DMS153 (cell line): ENCODE measurements at regions not wholly inside any gene's neighbourhood (a gene's known extent, or its start where the extent isn't known, plus 50 kb on each side); places are given as distances from the start of the nearest gene placed in this dataset.

ENCODE experiments used
- DNase-seq: peaks from one replicate; lab custom pipeline; 2025; lab: John Stamatoyannopoulos, UW

- DNase-seq, result no peak
Observed at GRCh38 chr9:85260275-85260845, 481.4 kb downstream of the AGTPBP1 start.

GRCh38 chr9:85258823-85259370 lies 482.9 kb downstream of the AGTPBP1 start:
- peak; percentile 70 for DNase-seq

- no peak for DNase-seq
Observed at GRCh38 chr9:85258236-85258635, 483.5 kb downstream of the AGTPBP1 start.

GRCh38 chr9:85249313-85249621 lies 492.5 kb downstream of the AGTPBP1 start:
- DNase-seq, result no peak

- DNase-seq, result no peak
Observed at GRCh38 chr9:85248514-85249312, 493.0 kb downstream of the AGTPBP1 start.

GRCh38 chr9:85246541-85246940 lies 495.2 kb downstream of the AGTPBP1 start:
- DNase-seq, result no peak

- DNase-seq, result no peak
Observed at GRCh38 chr9:85244856-85245255, 496.9 kb downstream of the AGTPBP1 start.

GRCh38 chr9:85243977-85244376 lies 497.8 kb downstream of the AGTPBP1 start:
- DNase-seq, result no peak

GRCh38 chr9:85237478-85237877 lies 504.3 kb downstream of the AGTPBP1 start:
- no peak for DNase-seq

GRCh38 chr9:85230081-85230480 lies 511.7 kb downstream of the AGTPBP1 start:
- DNase-seq, result no peak

GRCh38 chr9:85228111-85228855 lies 513.5 kb downstream of the AGTPBP1 start:
- no peak for DNase-seq

- no peak for DNase-seq
Observed at GRCh38 chr9:85225180-85225579, 516.6 kb downstream of the AGTPBP1 start.

GRCh38 chr9:85224729-85225128 lies 517.0 kb downstream of the AGTPBP1 start:
- no peak for DNase-seq

- DNase-seq, result no peak
Observed at GRCh38 chr9:85224301-85224700, 517.5 kb downstream of the AGTPBP1 start.

GRCh38 chr9:85223506-85224125 lies 518.1 kb downstream of the AGTPBP1 start:
- DNase-seq, result no peak

- DNase-seq, result no peak
Observed at GRCh38 chr9:85216601-85217000, 525.2 kb downstream of the AGTPBP1 start.

GRCh38 chr9:85215961-85216360 lies 525.8 kb downstream of the AGTPBP1 start:
- no peak for DNase-seq

- DNase-seq, result no peak
Observed at GRCh38 chr9:85215416-85215815, 526.3 kb downstream of the AGTPBP1 start.

GRCh38 chr9:85213650-85214607 lies 527.8 kb downstream of the AGTPBP1 start:
- no peak for DNase-seq

GRCh38 chr9:85212887-85213286 lies 528.9 kb downstream of the AGTPBP1 start:
- DNase-seq, result no peak

- DNase-seq, result no peak
Observed at GRCh38 chr9:85212209-85212608, 529.5 kb downstream of the AGTPBP1 start.
